Astrocyte (in vitro differentiated cells and primary cell): ENCODE measurements at regions not wholly inside any gene's neighbourhood (a gene's known extent, or its start where the extent isn't known, plus 50 kb on each side); places are given as distances from the start of the nearest gene placed in this dataset.
"Not testable (repeated sequence)": the region's sequence is repeated elsewhere in the genome, so short reads cannot be mapped to it uniquely, and the experiment has no call there.

Experiments used
- EZH2 ChIP-seq: IDR thresholded peaks from 2 replicates; pipeline ENCODE4 v1.6.1; 2012; ENCODE audit warnings: mild to moderate bottlenecking, low read length, inconsistent platforms; ENCODE audit not compliant: insufficient read depth
- TF ChIP-seq, protein P1 (sequence below): IDR thresholded peaks from 2 replicates; pipeline ENCODE4 v1.5.1; 2011; ENCODE audit warnings: low read depth, mild to moderate bottlenecking, inconsistent platforms, low read length, moderate library complexity; ENCODE audit not compliant: insufficient read depth

DNA sequence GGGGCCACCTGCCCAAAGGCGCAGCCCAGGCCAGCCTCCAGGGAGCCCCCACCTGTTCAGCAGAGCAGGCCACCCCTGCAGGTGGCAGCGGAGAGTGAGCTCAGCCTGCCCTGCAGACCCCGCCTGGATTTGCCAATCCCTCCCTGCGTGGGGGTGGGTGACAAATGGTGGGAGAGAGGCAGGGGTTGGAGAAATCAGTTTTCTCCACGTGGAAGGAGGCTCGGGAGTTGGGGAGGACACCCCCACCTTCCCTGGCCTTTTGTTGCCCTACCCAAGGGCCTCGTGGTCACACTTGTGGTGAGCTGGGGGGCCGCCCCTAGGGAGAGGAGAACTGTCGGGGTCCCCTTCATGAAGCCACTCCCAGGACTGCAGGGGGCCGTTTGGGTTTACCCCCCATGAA lies 351.7 kb downstream of the CNTNAP3B start:
- TF ChIP-seq, protein P1, sequence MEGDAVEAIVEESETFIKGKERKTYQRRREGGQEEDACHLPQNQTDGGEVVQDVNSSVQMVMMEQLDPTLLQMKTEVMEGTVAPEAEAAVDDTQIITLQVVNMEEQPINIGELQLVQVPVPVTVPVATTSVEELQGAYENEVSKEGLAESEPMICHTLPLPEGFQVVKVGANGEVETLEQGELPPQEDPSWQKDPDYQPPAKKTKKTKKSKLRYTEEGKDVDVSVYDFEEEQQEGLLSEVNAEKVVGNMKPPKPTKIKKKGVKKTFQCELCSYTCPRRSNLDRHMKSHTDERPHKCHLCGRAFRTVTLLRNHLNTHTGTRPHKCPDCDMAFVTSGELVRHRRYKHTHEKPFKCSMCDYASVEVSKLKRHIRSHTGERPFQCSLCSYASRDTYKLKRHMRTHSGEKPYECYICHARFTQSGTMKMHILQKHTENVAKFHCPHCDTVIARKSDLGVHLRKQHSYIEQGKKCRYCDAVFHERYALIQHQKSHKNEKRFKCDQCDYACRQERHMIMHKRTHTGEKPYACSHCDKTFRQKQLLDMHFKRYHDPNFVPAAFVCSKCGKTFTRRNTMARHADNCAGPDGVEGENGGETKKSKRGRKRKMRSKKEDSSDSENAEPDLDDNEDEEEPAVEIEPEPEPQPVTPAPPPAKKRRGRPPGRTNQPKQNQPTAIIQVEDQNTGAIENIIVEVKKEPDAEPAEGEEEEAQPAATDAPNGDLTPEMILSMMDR, result not testable (repeated sequence)
- TF ChIP-seq EZH2, result not testable (repeated sequence)
